Omental fat pad (tissue), 3 donors: ENCODE measurements at regions not wholly inside any gene's neighbourhood (a gene's known extent, or its start where the extent isn't known, plus 50 kb on each side); places are given as distances from the start of the nearest gene placed in this dataset.

Experiments
- ATAC-seq: fragments of 150-250 bp; one replicate; pipeline ENCODE4 v1.9.1; 2016; ENCODE audit warnings: mild to moderate bottlenecking, moderate library complexity; ENCODE audit not compliant: low FRiP score
- DNase-seq: peaks from one replicate; pipeline ENCODE4 v3.0.0-alpha.2; 2019; ENCODE audit warnings: low spot score
- CTCF ChIP-seq, 3 donors: fragments of 450-650 bp; IDR thresholded peaks; one replicate each; pipeline ENCODE4 v1.5.1; 2016 to 2017; ENCODE audit warnings: antibody characterized with exemption in 3 of 3, mild to moderate bottlenecking in 3 of 3, moderate library complexity in 2 of 3

- no peak for ATAC-seq
- TF ChIP-seq CTCF (IDR thresholded peaks at IDR 0.05) = no peak
- no peak for DNase-seq
Measured at GRCh38 chr1:22257290-22258275, 114.7 kb upstream of the WNT4 start.

- ATAC-seq (no peak), DNase-seq (no peak)
- TF ChIP-seq CTCF (IDR thresholded peaks at IDR 0.05) = no peak
Measured at GRCh38 chr1:22258698-22259097, 115.8 kb upstream of the WNT4 start.

- TF ChIP-seq CTCF (IDR thresholded peaks at IDR 0.05) = no peak
- DNase-seq = no peak
- ATAC-seq = no peak
Measured at GRCh38 chr1:22259551-22260282, 116.8 kb upstream of the WNT4 start.

GRCh38 chr1:22260860-22261432 is 118.0 kb upstream of the WNT4 start:
- TF ChIP-seq CTCF (IDR thresholded peaks at IDR 0.05) = no peak
- ATAC-seq (no peak), DNase-seq (no peak)

- ATAC-seq = no peak
- TF ChIP-seq CTCF (IDR thresholded peaks at IDR 0.05) = no peak
- no peak for DNase-seq
Measured at GRCh38 chr1:22261580-22261979, 118.7 kb upstream of the WNT4 start.

GRCh38 chr1:22262583-22262982 is 119.7 kb upstream of the WNT4 start:
- ATAC-seq (no peak), DNase-seq (no peak)
- TF ChIP-seq CTCF (IDR thresholded peaks at IDR 0.05) = no peak
